Cardiac fibroblast (primary cell): ENCODE measurements at regions not wholly inside any gene's neighbourhood (a gene's known extent, or its start where the extent isn't known, plus 50 kb on each side); places are given as distances from the start of the nearest gene placed in this dataset.
"Not testable (repeated sequence)": the region's sequence is repeated elsewhere in the genome, so short reads cannot be mapped to it uniquely, and the experiment has no call there.

ENCODE experiments used
- DNase-seq, 2 donors: peaks; one replicate each; pipeline versions ENCODE4 v3.0.0 to v3.0.0-alpha.2; 2010; ENCODE audit warnings: low read depth in 2 of 2
- H3K4me3 ChIP-seq, 2 donors: replicated peaks in 1 of 2; 1 replicate in 1 of 2; 2 replicates in 1 of 2; pipeline ENCODE4 v1.5.1; 2011; ENCODE audit warnings: low read depth in 2 of 2, low read length in 2 of 2, mild to moderate bottlenecking in 2 of 2, moderate library complexity in 1 of 2
- CTCF ChIP-seq: IDR thresholded peaks from one replicate; pipeline ENCODE4 v1.5.1; 2011; ENCODE audit warnings: low read depth, mild to moderate bottlenecking, low read length, inconsistent platforms

- no peak overlapping the region for H3K4me3 ChIP-seq
- TF ChIP-seq CTCF = no peak
- DNase-seq = no peak
Observed at GRCh38 chr5:121628783-121629182, 222.9 kb upstream of the FTMT start.

- peak; percentile 1 to 6 for DNase-seq
- TF ChIP-seq CTCF = no peak
Observed at GRCh38 chr5:121630402-121630801, 221.3 kb upstream of the FTMT start.

GRCh38 chr5:121634946-121635345 lies 216.7 kb upstream of the FTMT start:
- no peak for TF ChIP-seq CTCF
- no peak overlapping the region for H3K4me3 ChIP-seq
- no peak for DNase-seq

More at GRCh38 chr5:121630402-121630801, 221.3 kb upstream of the FTMT start:
- no peak overlapping the region for H3K4me3 ChIP-seq

- no peak overlapping the region for H3K4me3 ChIP-seq
- DNase-seq = no peak
- no peak for TF ChIP-seq CTCF
Observed at GRCh38 chr5:121638126-121638525, 213.6 kb upstream of the FTMT start.

GRCh38 chr5:121640298-121640697 lies 211.4 kb upstream of the FTMT start:
- H3K4me3 ChIP-seq = no peak overlapping the region
- no peak for DNase-seq
- TF ChIP-seq CTCF = no peak

GRCh38 chr5:121658221-121658620 lies 193.5 kb upstream of the FTMT start:
- DNase-seq = no peak
- no peak overlapping the region for H3K4me3 ChIP-seq
- no peak for TF ChIP-seq CTCF

GRCh38 chr5:121660142-121660541 lies 191.5 kb upstream of the FTMT start:
- no peak for DNase-seq
- no peak for TF ChIP-seq CTCF
- H3K4me3 ChIP-seq = no peak overlapping the region

- H3K4me3 ChIP-seq, DNase-seq: not testable (repeated sequence)
Observed at GRCh38 chr5:121665542-121665941, 186.1 kb upstream of the FTMT start.
